Tibial artery (tissue), 4 donors: ENCODE measurements at regions not wholly inside any gene's neighbourhood (a gene's known extent, or its start where the extent isn't known, plus 50 kb on each side); places are given as distances from the start of the nearest gene placed in this dataset.

Experiments used
- DNase-seq, 2 donors: peaks; one replicate each; pipeline ENCODE4 v3.0.0-alpha.2; 2019
- H3K27ac ChIP-seq, 2 donors: fragments of 200-600 bp; sonication (generic) in 1 of 2; 1 replicate in 1 of 2; 2 replicates in 1 of 2; pipeline ENCODE4 v1.5.1; 2018 to 2019; ENCODE audit warnings: mild to moderate bottlenecking in 1 of 2
- H3K27me3 ChIP-seq, 2 donors: fragments of 200-600 bp; sonication (generic) in 1 of 2; one replicate each; pipeline versions ENCODE4 v1.5.1 to v1.6.0; 2016 to 2019
- H3K36me3 ChIP-seq, 3 donors: fragments of 200-600 bp; sonication (generic) in 2 of 3; one replicate each; pipeline ENCODE4 v1.5.1; 2016 to 2019; ENCODE audit warnings: mild to moderate bottlenecking in 2 of 3
- H3K4me1 ChIP-seq, 4 donors: fragments of 200-600 bp; sonication (generic) in 2 of 4; 1 replicate in 3 of 4; 2 replicates in 1 of 4; pipeline ENCODE4 v1.5.1; 2016 to 2019
- H3K4me3 ChIP-seq, 2 donors: fragments of 200-600 bp; sonication (generic) in 1 of 2; 1 replicate in 1 of 2; 2 replicates in 1 of 2; pipeline ENCODE4 v1.5.1; 2018 to 2019; ENCODE audit warnings: mild to moderate bottlenecking in 2 of 2
- H3K9me3 ChIP-seq, 3 donors: fragments of 200-600 bp; sonication (generic) in 1 of 3; one replicate each; pipeline ENCODE4 v1.5.1; 2016 to 2019
- intact Hi-C: fragments of 100-400 bp; cut with DNase I; formaldehyde crosslinking; loops from one replicate; pipeline ENCODE4 v1.15.0; 2023; ENCODE audit warnings: low total_unique reads
- TF ChIP-seq, protein P1 (sequence below), 2 experiments: fragments of 200-600 bp in 1 of 2; fragments of 450-650 bp in 1 of 2; IDR thresholded peaks; one replicate each; pipeline ENCODE4 v1.5.1; 2017 to 2019; ENCODE audit warnings: antibody characterized with exemption in 2 of 2, mild to moderate bottlenecking in 1 of 2, moderate library complexity in 1 of 2

DNA sequence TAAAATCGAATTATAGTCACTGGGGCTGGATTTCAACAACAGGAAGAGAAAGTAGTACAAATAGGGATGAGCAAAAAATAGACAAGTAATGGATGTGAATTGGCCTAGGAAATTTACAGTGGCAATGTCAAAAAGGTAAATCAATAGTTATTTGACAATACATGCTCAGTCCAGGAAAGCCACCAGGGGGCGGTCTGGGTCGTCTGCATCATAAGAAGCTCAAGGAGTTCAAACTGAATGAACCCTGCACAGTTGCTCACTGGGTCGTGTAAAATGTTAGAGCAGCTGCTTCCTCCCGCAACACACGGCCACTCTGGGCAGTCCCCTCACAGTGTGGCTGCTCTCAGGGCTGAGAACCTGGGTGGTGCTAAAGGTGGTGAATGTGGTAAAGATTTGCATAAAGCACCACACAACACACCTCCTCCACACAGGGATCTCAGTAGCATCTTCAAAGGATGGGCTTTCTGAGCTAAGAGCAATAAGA, 85.9 kb downstream of the ZNF280B start:
- Histone ChIP-seq H3K4me3 (no peak overlapping the region), H3K27ac (no peak overlapping the region), H3K4me1 (no peaks in the 10 kb centered on the region), H3K36me3 (no peaks in the 10 kb centered on the region), H3K27me3 (peaks cover 0 to 11% of the 10 kb centered on the region in 2 donors), H3K9me3 (no peaks in the 10 kb centered on the region)
- peak in 1 of 2 donors; percentile 54 for DNase-seq
- intact Hi-C loops: no loop called here
- TF ChIP-seq, protein P1, sequence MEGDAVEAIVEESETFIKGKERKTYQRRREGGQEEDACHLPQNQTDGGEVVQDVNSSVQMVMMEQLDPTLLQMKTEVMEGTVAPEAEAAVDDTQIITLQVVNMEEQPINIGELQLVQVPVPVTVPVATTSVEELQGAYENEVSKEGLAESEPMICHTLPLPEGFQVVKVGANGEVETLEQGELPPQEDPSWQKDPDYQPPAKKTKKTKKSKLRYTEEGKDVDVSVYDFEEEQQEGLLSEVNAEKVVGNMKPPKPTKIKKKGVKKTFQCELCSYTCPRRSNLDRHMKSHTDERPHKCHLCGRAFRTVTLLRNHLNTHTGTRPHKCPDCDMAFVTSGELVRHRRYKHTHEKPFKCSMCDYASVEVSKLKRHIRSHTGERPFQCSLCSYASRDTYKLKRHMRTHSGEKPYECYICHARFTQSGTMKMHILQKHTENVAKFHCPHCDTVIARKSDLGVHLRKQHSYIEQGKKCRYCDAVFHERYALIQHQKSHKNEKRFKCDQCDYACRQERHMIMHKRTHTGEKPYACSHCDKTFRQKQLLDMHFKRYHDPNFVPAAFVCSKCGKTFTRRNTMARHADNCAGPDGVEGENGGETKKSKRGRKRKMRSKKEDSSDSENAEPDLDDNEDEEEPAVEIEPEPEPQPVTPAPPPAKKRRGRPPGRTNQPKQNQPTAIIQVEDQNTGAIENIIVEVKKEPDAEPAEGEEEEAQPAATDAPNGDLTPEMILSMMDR (IDR thresholded peaks at IDR 0.05): peak; percentile 24 to 37

DNA sequence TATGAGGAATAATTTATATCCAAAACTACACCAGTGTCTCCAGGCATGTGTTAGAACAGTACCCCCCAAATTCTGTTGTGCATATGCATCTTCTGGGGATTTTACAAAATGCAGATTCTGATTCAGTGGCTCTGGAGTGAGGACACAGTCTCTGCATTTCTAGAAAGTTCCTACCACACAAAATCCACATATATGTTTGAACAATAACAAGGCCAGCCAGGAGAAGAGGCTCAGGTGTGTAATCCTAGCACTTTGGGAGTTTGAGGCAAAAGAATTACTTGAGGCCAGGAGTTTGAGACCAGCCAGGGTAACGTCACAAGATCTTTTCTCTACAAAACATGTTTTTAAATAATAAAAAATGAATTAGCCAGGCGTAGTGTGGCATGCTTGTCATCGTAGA, 84.9 kb downstream of the ZNF280B start:
- H3K27me3 ChIP-seq: peaks cover 0 to 11% of the 10 kb centered on the region in 2 donors
- no peak for DNase-seq
- H3K4me3 ChIP-seq: no peak overlapping the region
- intact Hi-C loops: no loop called here
- no peaks in the 10 kb centered on the region for H3K9me3 ChIP-seq
- TF ChIP-seq, protein P1 (IDR thresholded peaks at IDR 0.05): no peak
- no peaks in the 10 kb centered on the region for H3K4me1 ChIP-seq
- H3K36me3 ChIP-seq: no peaks in the 10 kb centered on the region
- H3K27ac ChIP-seq: no peak overlapping the region

DNA sequence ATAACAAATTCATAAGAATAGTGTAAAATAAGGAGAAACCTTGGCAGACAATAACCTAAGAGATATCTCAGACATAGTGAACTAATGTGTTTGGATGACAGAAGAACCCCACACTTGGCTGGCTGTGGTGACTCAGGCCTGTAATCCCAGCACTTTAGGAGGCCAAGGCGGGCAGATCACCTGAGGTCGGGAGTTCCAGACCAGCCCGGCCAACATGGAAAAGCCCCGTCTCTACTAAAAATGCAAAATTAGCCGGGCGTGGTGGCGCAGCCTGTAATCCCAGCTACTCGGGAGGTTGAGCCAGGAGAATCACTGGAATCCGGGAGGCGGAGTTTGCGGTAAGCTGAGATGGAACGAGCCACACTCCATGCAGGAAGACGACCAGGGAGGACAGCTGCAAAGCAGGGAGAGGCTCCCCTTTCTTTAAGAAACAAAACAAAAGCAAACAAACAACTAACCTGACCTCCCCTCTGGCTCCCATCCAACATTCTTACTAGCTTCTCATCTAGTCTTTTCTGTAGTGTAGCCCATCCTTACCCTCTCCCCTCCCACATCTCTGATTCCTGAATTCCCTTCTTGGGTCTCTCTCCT, 84.2 kb downstream of the ZNF280B start:
- no peaks in the 10 kb centered on the region for H3K36me3 ChIP-seq
- H3K27ac ChIP-seq: no peak overlapping the region
- no peak for DNase-seq
- intact Hi-C loops: no loop called here
- TF ChIP-seq, protein P1 (IDR thresholded peaks at IDR 0.05): no peak
- H3K4me3 ChIP-seq: no peak overlapping the region
- peaks cover 0 to 11% of the 10 kb centered on the region in 2 donors for H3K27me3 ChIP-seq
- H3K9me3 ChIP-seq: no peaks in the 10 kb centered on the region
- no peaks in the 10 kb centered on the region for H3K4me1 ChIP-seq

DNA sequence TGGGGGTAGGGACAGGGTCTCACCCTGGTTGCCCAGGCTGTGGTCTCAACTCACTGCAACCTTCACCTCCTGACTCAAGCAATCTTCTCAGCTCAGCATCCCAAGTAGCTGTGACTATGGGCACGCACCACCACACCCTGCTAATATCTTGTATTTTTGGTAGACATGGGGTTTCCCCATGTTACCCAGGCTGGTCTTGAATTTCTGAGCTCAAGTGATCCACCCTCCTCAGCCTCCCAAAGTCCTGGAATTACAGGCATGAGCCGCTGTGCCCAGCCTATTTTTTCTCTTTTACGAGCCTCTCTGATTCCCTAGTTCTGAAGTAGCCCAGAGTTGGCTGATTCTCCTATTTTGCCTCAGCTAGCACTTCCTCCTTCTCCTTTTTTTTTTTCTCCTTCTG, 83.6 kb downstream of the ZNF280B start:
- H3K36me3 ChIP-seq: no peaks in the 10 kb centered on the region
- H3K27ac ChIP-seq: no peak overlapping the region
- no peak overlapping the region for H3K4me3 ChIP-seq
- TF ChIP-seq, protein P1 (IDR thresholded peaks at IDR 0.05): no peak
- DNase-seq: no peak
- H3K27me3 ChIP-seq: peaks cover 0 to 11% of the 10 kb centered on the region in 2 donors
- no peaks in the 10 kb centered on the region for H3K4me1 ChIP-seq
- intact Hi-C loops: no loop called here
- H3K9me3 ChIP-seq: no peaks in the 10 kb centered on the region

DNA sequence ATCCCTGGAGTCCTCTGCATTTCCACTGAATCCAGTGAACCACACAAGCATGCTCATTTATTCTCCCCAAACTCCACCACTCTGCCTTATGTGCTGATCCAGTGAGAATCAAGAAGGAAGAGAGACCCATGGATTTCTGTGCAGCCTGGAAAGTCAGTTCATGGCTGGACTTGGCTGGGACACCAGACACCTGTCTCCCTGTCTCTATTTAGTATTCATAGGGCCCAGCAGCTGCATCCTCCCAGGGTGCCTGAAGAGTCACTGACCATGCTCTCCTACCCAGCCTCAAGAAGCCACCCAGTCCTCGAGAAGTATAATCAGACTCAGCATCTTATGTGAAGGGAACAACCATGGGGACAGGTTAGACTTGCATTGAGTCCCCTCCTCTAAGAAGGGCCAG, 83.2 kb downstream of the ZNF280B start:
- TF ChIP-seq, protein P1 (IDR thresholded peaks at IDR 0.05): no peak
- intact Hi-C loops: no loop called here
- H3K4me3 ChIP-seq: no peak overlapping the region
- H3K9me3 ChIP-seq: no peaks in the 10 kb centered on the region
- no peaks in the 10 kb centered on the region for H3K36me3 ChIP-seq
- H3K27me3 ChIP-seq: peaks cover 0 to 11% of the 10 kb centered on the region in 2 donors
- DNase-seq: no peak
- no peaks in the 10 kb centered on the region for H3K4me1 ChIP-seq
- H3K27ac ChIP-seq: no peak overlapping the region
